Testis (tissue), 2 donors: ENCODE measurements at regions not wholly inside any gene's neighbourhood (a gene's known extent, or its start where the extent isn't known, plus 50 kb on each side); places are given as distances from the start of the nearest gene placed in this dataset.

Experiments used
- CTCF ChIP-seq, 3 experiments: fragments of 450-650 bp in 2 of 3; fragments of 200-600 bp in 1 of 3; sonication (generic) in 1 of 3; IDR thresholded peaks; one replicate each; pipeline ENCODE4 v1.5.1; 2016 to 2019; ENCODE audit warnings: antibody characterized with exemption in 3 of 3, mild to moderate bottlenecking in 2 of 3, moderate library complexity in 1 of 3
- POLR2A ChIP-seq: fragments of 450-650 bp; IDR thresholded peaks from one replicate; pipeline ENCODE4 v1.6.1; 2017; ENCODE audit warnings: antibody characterized with exemption, mild to moderate bottlenecking, moderate library complexity

- TF ChIP-seq CTCF (IDR thresholded peaks at IDR 0.05): no peak
- TF ChIP-seq POLR2A: no peak
Observed at GRCh38 chr3:8403996-8404395, 97.6 kb upstream of the LMCD1 start.
